B cell (primary cell): ENCODE measurements at regions not wholly inside any gene's neighbourhood (a gene's known extent, or its start where the extent isn't known, plus 50 kb on each side); places are given as distances from the start of the nearest gene placed in this dataset.

Source experiments
- CTCF ChIP-seq: fragments of 200-600 bp; IDR thresholded peaks from one replicate; pipeline ENCODE4 v1.8.0; 2022; ENCODE audit warnings: antibody characterized with exemption, mild to moderate bottlenecking
- EZH2 ChIP-seq: IDR thresholded peaks from 2 replicates; pipeline ENCODE4 v1.6.1; 2012; ENCODE audit warnings: borderline replicate concordance, low read depth, mild to moderate bottlenecking, moderate library complexity, low read length; ENCODE audit not compliant: insufficient read depth, poor library complexity, severe bottlenecking

GRCh38 chr16:86372193-86372592 lies 138.1 kb upstream of the FOXF1 start:
- TF ChIP-seq CTCF (no peak), EZH2 (no peak)
